Esophagus squamous epithelium (tissue), 5 donors: ENCODE measurements at regions not wholly inside any gene's neighbourhood (a gene's known extent, or its start where the extent isn't known, plus 50 kb on each side); places are given as distances from the start of the nearest gene placed in this dataset.
"Not testable (repeated sequence)": the region's sequence is repeated elsewhere in the genome, so short reads cannot be mapped to it uniquely, and the experiment has no call there.

Experiments
- DNase-seq: peaks from one replicate; lab custom pipeline; 2025; lab: John Stamatoyannopoulos, UW
- H3K27ac ChIP-seq, 4 donors: fragments of 200-600 bp; sonication (generic); one replicate each; pipeline ENCODE4 v1.5.1; 2016 to 2019; ENCODE audit warnings: mild to moderate bottlenecking in 1 of 4
- H3K27me3 ChIP-seq, 4 donors: fragments of 200-600 bp; sonication (generic); 1 replicate in 3 of 4; 2 replicates in 1 of 4; pipeline versions ENCODE4 v1.5.1 to v1.6.0; 2017 to 2021; ENCODE audit warnings: antibody characterized with exemption in 1 of 4
- H3K36me3 ChIP-seq, 3 donors: fragments of 200-600 bp; sonication (generic); one replicate each; pipeline ENCODE4 v1.5.1; 2016 to 2019
- H3K4me1 ChIP-seq, 3 donors: fragments of 200-600 bp; sonication (generic); one replicate each; pipeline ENCODE4 v1.5.1; 2017 to 2019
- H3K4me3 ChIP-seq, 4 donors: fragments of 200-600 bp; sonication (generic); 1 replicate in 3 of 4; 2 replicates in 1 of 4; pipeline ENCODE4 v1.5.1; 2016 to 2019; ENCODE audit warnings: mild to moderate bottlenecking in 2 of 4, moderate library complexity in 1 of 4
- H3K9me3 ChIP-seq, 3 donors: fragments of 200-600 bp; sonication (generic); one replicate each; pipeline ENCODE4 v1.5.1; 2016 to 2019
- POLR2A ChIP-seq, 4 donors: fragments of 450-650 bp; IDR thresholded peaks; one replicate each; pipeline ENCODE4 v1.6.1; 2017; ENCODE audit warnings: antibody characterized with exemption in 4 of 4, mild to moderate bottlenecking in 4 of 4, moderate library complexity in 3 of 4
- WGBS, 2 donors: methylation state at CpG; one replicate each; pipeline ENCODE4 v1.1.5; 2018; 5-methylcytosine and 5-hydroxymethylcytosine counted together
- intact Hi-C: fragments of 100-400 bp; cut with DNase I; formaldehyde crosslinking; loops from one replicate; pipeline ENCODE4 v1.15.0; 2022
- TF ChIP-seq, protein P1 (sequence below), 6 experiments: fragments of 450-650 bp in 4 of 6; fragments of 200-600 bp in 2 of 6; sonication (generic) in 2 of 6; IDR thresholded peaks; one replicate each; pipeline ENCODE4 v1.5.1; 2016 to 2019; ENCODE audit warnings: antibody characterized with exemption in 6 of 6, mild to moderate bottlenecking in 4 of 6, moderate library complexity in 4 of 6
- donor health status: DM: yes; HTN: yes; CAD: no.

GRCh38 chr13:54799621-54800226, 1771.1 kb downstream of the OLFM4 start:
- DNase-seq, result no peak
- Histone ChIP-seq H3K27ac (no peak overlapping the region), H3K4me1 (no peaks in the 10 kb centered on the region), H3K36me3 (no peaks in the 10 kb centered on the region), H3K4me3 (no peak overlapping the region), H3K27me3 (no peaks in the 10 kb centered on the region), H3K9me3 (no peaks in the 10 kb centered on the region)
- no peak for TF ChIP-seq POLR2A (IDR thresholded peaks at IDR 0.05)
- TF ChIP-seq, protein P1, sequence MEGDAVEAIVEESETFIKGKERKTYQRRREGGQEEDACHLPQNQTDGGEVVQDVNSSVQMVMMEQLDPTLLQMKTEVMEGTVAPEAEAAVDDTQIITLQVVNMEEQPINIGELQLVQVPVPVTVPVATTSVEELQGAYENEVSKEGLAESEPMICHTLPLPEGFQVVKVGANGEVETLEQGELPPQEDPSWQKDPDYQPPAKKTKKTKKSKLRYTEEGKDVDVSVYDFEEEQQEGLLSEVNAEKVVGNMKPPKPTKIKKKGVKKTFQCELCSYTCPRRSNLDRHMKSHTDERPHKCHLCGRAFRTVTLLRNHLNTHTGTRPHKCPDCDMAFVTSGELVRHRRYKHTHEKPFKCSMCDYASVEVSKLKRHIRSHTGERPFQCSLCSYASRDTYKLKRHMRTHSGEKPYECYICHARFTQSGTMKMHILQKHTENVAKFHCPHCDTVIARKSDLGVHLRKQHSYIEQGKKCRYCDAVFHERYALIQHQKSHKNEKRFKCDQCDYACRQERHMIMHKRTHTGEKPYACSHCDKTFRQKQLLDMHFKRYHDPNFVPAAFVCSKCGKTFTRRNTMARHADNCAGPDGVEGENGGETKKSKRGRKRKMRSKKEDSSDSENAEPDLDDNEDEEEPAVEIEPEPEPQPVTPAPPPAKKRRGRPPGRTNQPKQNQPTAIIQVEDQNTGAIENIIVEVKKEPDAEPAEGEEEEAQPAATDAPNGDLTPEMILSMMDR (IDR thresholded peaks at IDR 0.05), result no peak
- intact Hi-C loops, result no loop called here
- WGBS, 2 donors, result 80 to 90% methylated on average over 1 to 2 of the region's 37 CpGs

DNA sequence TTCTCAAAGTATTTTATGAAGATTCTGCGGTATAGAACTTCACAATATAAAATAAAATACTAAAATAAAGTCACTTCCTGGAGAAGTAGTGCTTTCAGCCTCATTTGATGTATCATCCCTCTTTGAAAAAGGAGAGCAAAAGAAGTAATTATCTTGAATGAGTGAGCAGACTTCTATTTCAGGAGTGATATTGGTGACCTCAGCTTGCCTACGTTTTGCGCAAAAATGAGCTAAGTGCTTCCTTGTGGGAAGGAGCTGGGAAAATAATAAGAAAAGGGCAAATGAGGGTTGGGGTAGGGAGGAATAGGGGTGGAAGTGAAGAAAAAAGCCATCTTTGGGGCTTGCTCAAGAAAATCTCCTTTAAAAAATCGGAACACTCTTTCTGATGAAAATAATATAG, 1773.6 kb downstream of the OLFM4 start:
- Histone ChIP-seq H3K27me3 (no peaks in the 10 kb centered on the region), H3K4me3 (no peak overlapping the region), H3K27ac (no peak overlapping the region), H3K9me3 (no peaks in the 10 kb centered on the region), H3K36me3 (no peaks in the 10 kb centered on the region), H3K4me1 (no peaks in the 10 kb centered on the region)
- intact Hi-C loops, result no loop called here
- DNase-seq, result no peak
- TF ChIP-seq POLR2A (IDR thresholded peaks at IDR 0.05), result no peak
- TF ChIP-seq, protein P1 (IDR thresholded peaks at IDR 0.05), result no peak
- WGBS, 2 donors, result 83 to 89% methylated on average over 4 of the region's 4 CpGs

- WGBS, 2 donors, result 82 to 88% methylated on average over 3 of the region's 3 CpGs
- no peak for TF ChIP-seq POLR2A (IDR thresholded peaks at IDR 0.05)
- TF ChIP-seq, protein P1 (IDR thresholded peaks at IDR 0.05), result no peak
Measured at GRCh38 chr13:54805743-54806142, 1777.1 kb downstream of the OLFM4 start.

DNA sequence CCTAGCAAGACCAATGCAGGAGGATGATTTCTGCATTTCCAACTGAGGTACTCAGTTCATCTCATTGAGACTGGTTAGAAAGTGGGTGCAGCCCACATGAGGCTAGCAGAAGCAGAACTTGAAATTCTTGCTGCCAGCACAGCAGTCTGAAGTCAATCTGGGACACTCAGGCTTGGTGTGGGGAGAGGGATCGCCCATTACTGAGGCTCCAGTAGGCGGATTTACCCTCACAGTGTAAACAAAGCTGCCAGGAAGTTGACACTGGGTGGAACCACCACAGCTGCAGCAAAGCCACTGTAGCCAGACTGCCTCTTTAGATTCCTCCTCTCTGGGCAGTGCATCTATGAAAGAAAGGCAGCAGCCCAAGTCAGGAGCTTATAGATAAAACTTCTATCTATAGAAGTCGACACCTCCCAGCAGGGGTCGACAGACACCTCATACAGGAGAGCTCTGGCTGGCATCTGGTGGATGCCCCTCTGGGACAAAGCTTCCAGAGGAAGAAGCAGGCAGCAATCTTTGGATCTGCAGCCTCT, 1793.4 kb downstream of the OLFM4 start:
- H3K27ac ChIP-seq, H3K4me3 ChIP-seq, H3K9me3 ChIP-seq, H3K4me1 ChIP-seq, H3K36me3 ChIP-seq, DNase-seq, intact Hi-C loops, H3K27me3 ChIP-seq: not testable (repeated sequence)
- WGBS, 2 donors, result 21 to 38% methylated on average over 2 to 3 of the region's 4 CpGs

More at GRCh38 chr13:54805743-54806142, 1777.1 kb downstream of the OLFM4 start:
- Histone ChIP-seq H3K9me3 (no peaks in the 10 kb centered on the region), H3K27ac (no peak overlapping the region), H3K36me3 (no peaks in the 10 kb centered on the region), H3K4me1 (no peaks in the 10 kb centered on the region), H3K27me3 (no peaks in the 10 kb centered on the region), H3K4me3 (no peak overlapping the region)
- intact Hi-C loops, result no loop called here
- no peak for DNase-seq

- H3K4me3 ChIP-seq, H3K4me1 ChIP-seq, DNase-seq, intact Hi-C loops, H3K27ac ChIP-seq, H3K9me3 ChIP-seq, H3K36me3 ChIP-seq, H3K27me3 ChIP-seq: not testable (repeated sequence)
- 80 to 91% methylated on average over 2 to 8 of the region's 28 CpGs for whole genome bisulfite sequencing, 2 donors
Measured at GRCh38 chr13:54829391-54830068, 1800.9 kb downstream of the OLFM4 start.

- no peak for DNase-seq
- WGBS, 2 donors, result 76 to 78% methylated on average over 4 of the region's 4 CpGs
- no peak overlapping the region for H3K4me3 ChIP-seq
- H3K36me3 ChIP-seq, result no peaks in the 10 kb centered on the region
- peaks cover 0 to under 1% (median 0%) of the 10 kb centered on the region in 3 donors for H3K4me1 ChIP-seq
- H3K27me3 ChIP-seq, result no peaks in the 10 kb centered on the region
- H3K27ac ChIP-seq, result no peak overlapping the region
- intact Hi-C loops, result no loop called here
- no peaks in the 10 kb centered on the region for H3K9me3 ChIP-seq
- TF ChIP-seq, protein P1 (IDR thresholded peaks at IDR 0.05), result no peak
- no peak for TF ChIP-seq POLR2A (IDR thresholded peaks at IDR 0.05)
Measured at GRCh38 chr13:54836273-54836672, 1807.7 kb downstream of the OLFM4 start.
